ENCODE measurements at regions not wholly inside any gene's neighbourhood (a gene's known extent, or its start where the extent isn't known, plus 50 kb on each side); places are given as distances from the start of the nearest gene placed in this dataset.

- no peak overlapping the region for H3K4me2 ChIP-seq (ENCODE audit: insufficient read depth, low read length)
Observed at GRCh38 chr5:116371431-116371830, 203.2 kb downstream of the SEMA6A start.

GRCh38 chr5:116370886-116371285, 203.7 kb downstream of the SEMA6A start:
- DNase-seq (ENCODE audit: insufficient read length, low spot score, missing footprints), result no peak
- TF ChIP-seq CTCF (IDR thresholded peaks at IDR 0.05; ENCODE audit: extremely low read depth, low read depth, low read length), result no peak
- Histone ChIP-seq H3K4me3 (ENCODE audit: insufficient read depth, low read length) (no peak overlapping the region), H2AFZ (ENCODE audit: low read length) (no peak overlapping the region), H3K79me2 (ENCODE audit: insufficient read depth, low read length) (no peaks in the 10 kb centered on the region), H4K20me1 (ENCODE audit: insufficient read depth, low read length) (no peaks in the 10 kb centered on the region), H3K36me3 (ENCODE audit: insufficient read depth, low read length) (no peaks in the 10 kb centered on the region), H3K4me1 (ENCODE audit: insufficient read depth, low read length) (no peaks in the 10 kb centered on the region), H3K27me3 (ENCODE audit: insufficient read depth, low read length) (no peaks in the 10 kb centered on the region), H3K4me2 (ENCODE audit: insufficient read depth, low read length) (no peak overlapping the region), H3K9me3 (ENCODE audit: low read depth, low read length) (no peaks in the 10 kb centered on the region), H3K27ac (ENCODE audit: low read depth, low read length) (no peak overlapping the region)

More at GRCh38 chr5:116371431-116371830, 203.2 kb downstream of the SEMA6A start:
- Histone ChIP-seq H2AFZ (ENCODE audit: low read length) (no peak overlapping the region), H3K36me3 (ENCODE audit: insufficient read depth, low read length) (no peaks in the 10 kb centered on the region), H3K27me3 (ENCODE audit: insufficient read depth, low read length) (no peaks in the 10 kb centered on the region), H4K20me1 (ENCODE audit: insufficient read depth, low read length) (no peaks in the 10 kb centered on the region), H3K79me2 (ENCODE audit: insufficient read depth, low read length) (no peaks in the 10 kb centered on the region), H3K4me3 (ENCODE audit: insufficient read depth, low read length) (no peak overlapping the region), H3K9me3 (ENCODE audit: low read depth, low read length) (no peaks in the 10 kb centered on the region), H3K4me1 (ENCODE audit: insufficient read depth, low read length) (no peaks in the 10 kb centered on the region), H3K27ac (ENCODE audit: low read depth, low read length) (no peak overlapping the region)
- TF ChIP-seq CTCF (IDR thresholded peaks at IDR 0.05; ENCODE audit: extremely low read depth, low read depth, low read length), result no peak
- no peak for DNase-seq (ENCODE audit: insufficient read length, low spot score, missing footprints)

GRCh38 chr5:116370149-116370548, 204.5 kb downstream of the SEMA6A start:
- H3K36me3 ChIP-seq (ENCODE audit: insufficient read depth, low read length), result no peaks in the 10 kb centered on the region
- no peak for TF ChIP-seq CTCF (IDR thresholded peaks at IDR 0.05; ENCODE audit: extremely low read depth, low read depth, low read length)
- DNase-seq (ENCODE audit: insufficient read length, low spot score, missing footprints), result no peak

GRCh38 chr5:116365006-116365496, 209.6 kb downstream of the SEMA6A start:
- Histone ChIP-seq H2AFZ (ENCODE audit: low read length) (no peak overlapping the region), H3K27me3 (ENCODE audit: insufficient read depth, low read length) (no peaks in the 10 kb centered on the region), H4K20me1 (ENCODE audit: insufficient read depth, low read length) (no peaks in the 10 kb centered on the region), H3K4me2 (ENCODE audit: insufficient read depth, low read length) (no peak overlapping the region), H3K4me1 (ENCODE audit: insufficient read depth, low read length) (no peaks in the 10 kb centered on the region), H3K79me2 (ENCODE audit: insufficient read depth, low read length) (no peaks in the 10 kb centered on the region), H3K27ac (ENCODE audit: low read depth, low read length) (no peak overlapping the region), H3K4me3 (ENCODE audit: insufficient read depth, low read length) (no peak overlapping the region), H3K36me3 (ENCODE audit: insufficient read depth, low read length) (no peaks in the 10 kb centered on the region), H3K9me3 (ENCODE audit: low read depth, low read length) (no peaks in the 10 kb centered on the region)
- no peak for TF ChIP-seq CTCF (IDR thresholded peaks at IDR 0.05; ENCODE audit: extremely low read depth, low read depth, low read length)
- no peak for DNase-seq (ENCODE audit: insufficient read length, low spot score, missing footprints)

More at GRCh38 chr5:116370149-116370548, 204.5 kb downstream of the SEMA6A start:
- no peaks in the 10 kb centered on the region for H3K27me3 ChIP-seq (ENCODE audit: insufficient read depth, low read length)
- H3K27ac ChIP-seq (ENCODE audit: low read depth, low read length), result no peak overlapping the region
- no peaks in the 10 kb centered on the region for H3K4me1 ChIP-seq (ENCODE audit: insufficient read depth, low read length)
- no peaks in the 10 kb centered on the region for H3K79me2 ChIP-seq (ENCODE audit: insufficient read depth, low read length)
- H3K4me3 ChIP-seq (ENCODE audit: insufficient read depth, low read length), result no peak overlapping the region
- H2AFZ ChIP-seq (ENCODE audit: low read length), result no peak overlapping the region
- H3K9me3 ChIP-seq (ENCODE audit: low read depth, low read length), result no peaks in the 10 kb centered on the region
- H4K20me1 ChIP-seq (ENCODE audit: insufficient read depth, low read length), result no peaks in the 10 kb centered on the region
- H3K4me2 ChIP-seq (ENCODE audit: insufficient read depth, low read length), result no peak overlapping the region

All from osteoblast (primary cell).